ENCODE measurements at regions not wholly inside any gene's neighbourhood (a gene's known extent, or its start where the extent isn't known, plus 50 kb on each side); places are given as distances from the start of the nearest gene placed in this dataset.

GRCh38 chr18:77996737-77997136 is 747.1 kb downstream of the GALR1 start:
- Mint-ChIP-seq H3K9me3 (no peaks in the 10 kb centered on the region), H3K36me3 (ENCODE audit: low read depth) (peaks cover 3% of the 10 kb centered on the region), H3K27me3 (ENCODE audit: low read depth) (no peaks in the 10 kb centered on the region), H3K4me3 (no peak overlapping the region), H3K4me1 (peaks cover 10% of the 10 kb centered on the region), H3K27ac (ENCODE audit: unreplicated experiment) (no peak overlapping the region)
- DNase-seq (ENCODE audit: low read depth, low spot score): no peak
- TF ChIP-seq CTCF (conservative IDR thresholded peaks at IDR 0.05): no peak

GRCh38 chr18:78001811-78002210 is 752.2 kb downstream of the GALR1 start:
- Mint-ChIP-seq H3K4me1 (peaks cover 25% of the 10 kb centered on the region), H3K27ac (ENCODE audit: unreplicated experiment) (no peak overlapping the region), H3K9me3 (no peaks in the 10 kb centered on the region), H3K36me3 (ENCODE audit: low read depth) (peaks cover 3% of the 10 kb centered on the region), H3K4me3 (no peak overlapping the region), H3K27me3 (ENCODE audit: low read depth) (peaks cover 2% of the 10 kb centered on the region)
- DNase-seq (ENCODE audit: low read depth, low spot score): no peak
- TF ChIP-seq CTCF (conservative IDR thresholded peaks at IDR 0.05): no peak

- DNase-seq (ENCODE audit: low read depth, low spot score): no peak
- peaks cover 2% of the 10 kb centered on the region for H3K27me3 Mint-ChIP-seq (ENCODE audit: low read depth)
- H3K4me1 Mint-ChIP-seq: peaks cover 34% of the 10 kb centered on the region
- no peak for TF ChIP-seq CTCF (conservative IDR thresholded peaks at IDR 0.05)
- H3K4me3 Mint-ChIP-seq: peak overlapping the region; percentile 60
- H3K9me3 Mint-ChIP-seq: peaks cover 11% of the 10 kb centered on the region
- peaks cover 12% of the 10 kb centered on the region for H3K36me3 Mint-ChIP-seq (ENCODE audit: low read depth)
- H3K27ac Mint-ChIP-seq (ENCODE audit: unreplicated experiment): peak overlapping the region; percentile 3
Observed at GRCh38 chr18:78006006-78006773, 756.5 kb downstream of the GALR1 start.

- peaks cover 11% of the 10 kb centered on the region for H3K9me3 Mint-ChIP-seq
- H3K27ac Mint-ChIP-seq (ENCODE audit: unreplicated experiment): peak overlapping the region; percentile 84
- H3K36me3 Mint-ChIP-seq (ENCODE audit: low read depth): peaks cover 10% of the 10 kb centered on the region
- peak overlapping the region; percentile 60 for H3K4me3 Mint-ChIP-seq
- H3K27me3 Mint-ChIP-seq (ENCODE audit: low read depth): peaks cover 2% of the 10 kb centered on the region
- H3K4me1 Mint-ChIP-seq: peaks cover 34% of the 10 kb centered on the region
- TF ChIP-seq CTCF (conservative IDR thresholded peaks at IDR 0.05): no peak
- DNase-seq (ENCODE audit: low read depth, low spot score): peak; percentile 7
Observed at GRCh38 chr18:78006774-78007260, 757.2 kb downstream of the GALR1 start.

GRCh38 chr18:78010363-78010762 is 760.7 kb downstream of the GALR1 start:
- no peak overlapping the region for H3K4me3 Mint-ChIP-seq
- H3K27me3 Mint-ChIP-seq (ENCODE audit: low read depth): peaks cover 2% of the 10 kb centered on the region
- H3K27ac Mint-ChIP-seq (ENCODE audit: unreplicated experiment): no peak overlapping the region
- H3K36me3 Mint-ChIP-seq (ENCODE audit: low read depth): peaks cover 10% of the 10 kb centered on the region
- H3K9me3 Mint-ChIP-seq: peaks cover 11% of the 10 kb centered on the region
- DNase-seq (ENCODE audit: low read depth, low spot score): no peak
- TF ChIP-seq CTCF (conservative IDR thresholded peaks at IDR 0.05): no peak
- peaks cover 27% of the 10 kb centered on the region for H3K4me1 Mint-ChIP-seq

All from neural crest cell (in vitro differentiated cells).